Endodermal cell (in vitro differentiated cells): ENCODE measurements at regions not wholly inside any gene's neighbourhood (a gene's known extent, or its start where the extent isn't known, plus 50 kb on each side); places are given as distances from the start of the nearest gene placed in this dataset.

Experiments used
- DNase-seq: peaks from one replicate; pipeline ENCODE4 v3.0.0-alpha.2; 2017
- H3K27ac ChIP-seq: 2 replicates; pipeline ENCODE4 v1.5.1; 2013; ENCODE audit warnings: mild to moderate bottlenecking, low read depth, low read length, moderate library complexity
- H3K27me3 ChIP-seq: 2 replicates; pipeline ENCODE4 v1.6.1; 2013; ENCODE audit warnings: mild to moderate bottlenecking, low read length, moderate library complexity; ENCODE audit not compliant: insufficient read depth, control insufficient read depth, poor library complexity, severe bottlenecking
- H3K36me3 ChIP-seq: 2 replicates; pipeline ENCODE4 v1.7.0; 2013; ENCODE audit warnings: mild to moderate bottlenecking, low read length, moderate library complexity; ENCODE audit not compliant: control insufficient read depth, insufficient read depth
- H3K4me1 ChIP-seq: one replicate; pipeline ENCODE4 v1.7.0; 2013; ENCODE audit warnings: low read length; ENCODE audit not compliant: control insufficient read depth, insufficient read depth
- H3K4me3 ChIP-seq: 2 replicates; pipeline ENCODE4 v1.5.1; 2013; ENCODE audit warnings: mild to moderate bottlenecking, low read length, moderate library complexity
- H3K9ac ChIP-seq: 2 replicates; pipeline ENCODE4 v1.6.1; 2013; ENCODE audit warnings: mild to moderate bottlenecking, low read length, moderate library complexity; ENCODE audit not compliant: poor library complexity, severe bottlenecking; ENCODE audit errors: extremely low read depth
- H3K9me3 ChIP-seq: 2 replicates; pipeline ENCODE4 v1.6.1; 2013; ENCODE audit warnings: mild to moderate bottlenecking, low read length, moderate library complexity; ENCODE audit not compliant: control insufficient read depth
- H3K27ac Mint-ChIP-seq: 2 replicates; pipeline ENCODE4 v1.8.0; 2020; ENCODE audit warnings: mixed read lengths
- H3K27me3 Mint-ChIP-seq: 2 replicates; pipeline ENCODE4 v1.8.0; 2021; ENCODE audit warnings: mild to moderate bottlenecking, mixed read lengths; ENCODE audit not compliant: insufficient read depth
- H3K36me3 Mint-ChIP-seq: 2 replicates; pipeline ENCODE4 v1.8.0; 2020; ENCODE audit warnings: low read depth, mixed read lengths
- H3K4me1 Mint-ChIP-seq: 2 replicates; pipeline ENCODE4 v1.8.0; 2020; ENCODE audit warnings: mixed read lengths
- H3K4me3 Mint-ChIP-seq: 2 replicates; pipeline ENCODE4 v1.8.0; 2020; ENCODE audit warnings: mild to moderate bottlenecking, moderate library complexity, mixed read lengths
- H3K9me3 Mint-ChIP-seq: 2 replicates; pipeline ENCODE4 v1.8.0; 2020; ENCODE audit warnings: mild to moderate bottlenecking, mixed read lengths
- WGBS, 2 experiments: methylation state at CpG; one replicate each; pipeline versions ENCODE4 v1.1.5 to v1.1.7; 2013; ENCODE audit warnings: missing lambda C conversion rate in 2 of 2, mixed read lengths in 1 of 2; ENCODE audit not compliant: insufficient coverage in 1 of 2, insufficient read length in 1 of 2; 5-methylcytosine and 5-hydroxymethylcytosine counted together
- TF ChIP-seq, protein P1 (sequence below): fragments of 200-600 bp; sonication (generic); conservative IDR thresholded peaks from 2 replicates; pipeline ENCODE4 v1.5.0; 2021; ENCODE audit warnings: antibody characterized with exemption, mild to moderate bottlenecking

DNA sequence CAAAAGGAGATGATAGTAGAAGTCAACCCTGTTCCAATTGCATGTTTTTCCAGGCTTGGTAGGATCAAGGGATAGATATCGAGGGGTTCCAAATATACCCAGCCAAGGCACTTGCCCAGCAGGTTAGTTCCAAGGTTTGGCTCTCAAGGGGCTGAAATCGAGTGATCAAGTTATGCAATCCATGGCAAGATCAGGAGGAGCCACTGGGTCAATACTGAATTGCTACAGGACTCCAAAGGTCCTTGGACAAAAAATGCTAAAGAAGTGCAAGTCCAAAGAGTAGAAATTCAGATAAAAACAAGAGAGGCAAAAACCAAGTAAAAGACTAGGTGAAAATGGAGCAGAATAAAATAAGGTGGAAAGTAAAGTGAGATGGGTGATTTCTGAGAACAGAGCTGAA is 179.1 kb upstream of the RFX3 start:
- Mint-ChIP-seq H3K27me3 (no peaks in the 10 kb centered on the region), H3K4me1 (peaks cover 3% of the 10 kb centered on the region), H3K4me3 (no peak overlapping the region), H3K27ac (no peak overlapping the region), H3K36me3 (no peaks in the 10 kb centered on the region), H3K9me3 (no peaks in the 10 kb centered on the region)
- no peaks in the 10 kb centered on the region for H3K27me3 ChIP-seq
- no peaks in the 10 kb centered on the region for H3K4me1 ChIP-seq
- H3K4me3 ChIP-seq, result no peak overlapping the region
- H3K9me3 ChIP-seq, result no peaks in the 10 kb centered on the region
- DNase-seq, result no peak
- no peak overlapping the region for H3K9ac ChIP-seq
- H3K27ac ChIP-seq, result no peak overlapping the region
- H3K36me3 ChIP-seq, result no peaks in the 10 kb centered on the region
- WGBS, 2 experiments, result 87 to 100% methylated on average over 2 of the region's 2 CpGs
- TF ChIP-seq, protein P1, sequence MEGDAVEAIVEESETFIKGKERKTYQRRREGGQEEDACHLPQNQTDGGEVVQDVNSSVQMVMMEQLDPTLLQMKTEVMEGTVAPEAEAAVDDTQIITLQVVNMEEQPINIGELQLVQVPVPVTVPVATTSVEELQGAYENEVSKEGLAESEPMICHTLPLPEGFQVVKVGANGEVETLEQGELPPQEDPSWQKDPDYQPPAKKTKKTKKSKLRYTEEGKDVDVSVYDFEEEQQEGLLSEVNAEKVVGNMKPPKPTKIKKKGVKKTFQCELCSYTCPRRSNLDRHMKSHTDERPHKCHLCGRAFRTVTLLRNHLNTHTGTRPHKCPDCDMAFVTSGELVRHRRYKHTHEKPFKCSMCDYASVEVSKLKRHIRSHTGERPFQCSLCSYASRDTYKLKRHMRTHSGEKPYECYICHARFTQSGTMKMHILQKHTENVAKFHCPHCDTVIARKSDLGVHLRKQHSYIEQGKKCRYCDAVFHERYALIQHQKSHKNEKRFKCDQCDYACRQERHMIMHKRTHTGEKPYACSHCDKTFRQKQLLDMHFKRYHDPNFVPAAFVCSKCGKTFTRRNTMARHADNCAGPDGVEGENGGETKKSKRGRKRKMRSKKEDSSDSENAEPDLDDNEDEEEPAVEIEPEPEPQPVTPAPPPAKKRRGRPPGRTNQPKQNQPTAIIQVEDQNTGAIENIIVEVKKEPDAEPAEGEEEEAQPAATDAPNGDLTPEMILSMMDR, result no peak

DNA sequence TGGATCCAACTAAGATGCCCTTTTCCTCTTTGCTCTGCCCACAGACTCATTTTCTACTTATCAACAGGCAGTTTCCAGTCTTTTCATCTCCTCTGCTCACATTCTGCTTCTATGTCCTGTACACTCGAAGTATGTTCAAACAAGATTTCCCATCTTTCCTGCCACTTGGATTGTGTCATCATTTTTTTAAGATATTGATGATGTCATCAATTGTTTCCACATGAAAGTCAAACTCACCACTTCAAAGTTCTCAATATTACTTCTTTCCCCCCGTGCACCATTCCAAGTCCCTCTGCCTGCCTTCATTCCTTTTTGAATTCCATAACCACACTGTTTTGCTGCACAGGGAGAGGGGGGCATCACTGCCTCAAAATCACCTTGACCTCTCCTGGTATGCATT is 175.0 kb upstream of the RFX3 start:
- no peak for DNase-seq
- Mint-ChIP-seq H3K4me3 (no peak overlapping the region), H3K4me1 (peaks cover 11% of the 10 kb centered on the region), H3K36me3 (no peaks in the 10 kb centered on the region), H3K27me3 (peaks cover 5% of the 10 kb centered on the region), H3K9me3 (no peaks in the 10 kb centered on the region), H3K27ac (no peak overlapping the region)
- Histone ChIP-seq H3K9ac (no peak overlapping the region), H3K9me3 (no peaks in the 10 kb centered on the region), H3K27me3 (no peaks in the 10 kb centered on the region), H3K36me3 (no peaks in the 10 kb centered on the region), H3K4me3 (no peak overlapping the region), H3K4me1 (no peaks in the 10 kb centered on the region), H3K27ac (no peak overlapping the region)
- TF ChIP-seq, protein P1, result no peak
- WGBS, 2 experiments, result 80% methylated on average over 1 to 2 of the region's 2 CpGs

DNA sequence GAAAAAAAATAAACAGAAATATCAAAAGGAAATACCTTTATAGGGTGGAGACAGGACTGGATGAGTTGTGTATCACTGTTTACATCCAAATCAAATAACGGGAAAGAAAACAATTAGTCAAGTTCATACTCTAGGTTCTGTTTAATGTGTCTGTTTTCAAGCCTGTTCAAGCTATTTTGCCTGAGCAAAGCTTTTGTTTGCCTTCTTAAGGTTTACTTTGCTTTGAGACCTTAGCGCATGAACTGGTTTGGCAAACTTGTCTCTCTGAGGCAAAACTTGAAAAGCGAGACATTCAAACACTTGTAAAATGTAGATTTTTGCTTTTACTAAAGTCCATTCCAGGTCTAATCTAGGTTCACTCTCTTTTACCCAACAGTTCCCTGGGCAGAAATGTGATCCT is 174.1 kb upstream of the RFX3 start:
- no peak overlapping the region for H3K4me3 Mint-ChIP-seq
- no peak overlapping the region for H3K27ac Mint-ChIP-seq
- H3K4me1 Mint-ChIP-seq, result peaks cover 11% of the 10 kb centered on the region
- no peaks in the 10 kb centered on the region for H3K36me3 Mint-ChIP-seq
- H3K36me3 ChIP-seq, result no peaks in the 10 kb centered on the region
- H3K4me1 ChIP-seq, result no peaks in the 10 kb centered on the region
- H3K27me3 Mint-ChIP-seq, result peaks cover 5% of the 10 kb centered on the region
- DNase-seq, result no peak
- TF ChIP-seq, protein P1, result no peak
- H3K9me3 Mint-ChIP-seq, result no peaks in the 10 kb centered on the region
- WGBS, 2 experiments, result 94% methylated on average over 3 of the region's 3 CpGs
- no peak overlapping the region for H3K9ac ChIP-seq
- no peak overlapping the region for H3K27ac ChIP-seq
- H3K9me3 ChIP-seq, result no peaks in the 10 kb centered on the region
- no peak overlapping the region for H3K4me3 ChIP-seq
- H3K27me3 ChIP-seq, result no peaks in the 10 kb centered on the region
